ENCODE measurements at regions not wholly inside any gene's neighbourhood (a gene's known extent, or its start where the extent isn't known, plus 50 kb on each side); places are given as distances from the start of the nearest gene placed in this dataset.

DNA sequence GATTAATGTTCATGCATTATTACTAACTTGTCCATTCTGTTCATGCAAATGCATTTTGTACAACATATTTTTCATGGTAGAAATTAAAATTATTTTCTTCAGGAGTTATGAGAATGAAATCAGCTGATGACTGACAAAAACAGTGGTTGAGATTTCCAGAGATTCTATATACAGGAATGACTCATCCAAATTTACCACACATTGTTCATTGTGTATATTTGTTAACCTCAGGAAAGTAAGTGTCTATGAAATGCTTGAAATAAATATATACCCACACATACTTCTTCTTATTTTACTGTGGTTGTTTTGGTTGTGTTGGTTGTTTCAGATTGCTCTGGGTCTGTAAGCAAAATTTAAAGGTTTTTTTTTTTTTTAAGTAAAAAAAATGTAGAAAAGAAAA lies 108.1 kb upstream of the SP8 start:
- ChIA-PET CTCF (no interaction called here), POLR2A (no interaction called here)
- TF ChIP-seq FOXA1 (IDR thresholded peaks at IDR 0.05), result no peak
- no peak for TF ChIP-seq LEF1 (IDR thresholded peaks at IDR 0.05; ENCODE audit: borderline replicate concordance)
- no peak for TF ChIP-seq ZNF384 (IDR thresholded peaks at IDR 0.05)
- no peak for TF ChIP-seq ARNT (IDR thresholded peaks at IDR 0.05)
- no peak for TF ChIP-seq BHLHE40 (IDR thresholded peaks at IDR 0.05; ENCODE audit: borderline replicate concordance)
- TF ChIP-seq NFRKB (IDR thresholded peaks at IDR 0.05), result no peak
- no peak for TF ChIP-seq TARDBP (IDR thresholded peaks at IDR 0.05)
- no peak for TF ChIP-seq SP1 (IDR thresholded peaks at IDR 0.05)
- no peak for TF ChIP-seq CTBP1 (IDR thresholded peaks at IDR 0.05; ENCODE audit: borderline replicate concordance)
- TF ChIP-seq HDGF (IDR thresholded peaks at IDR 0.05; ENCODE audit: borderline replicate concordance), result no peak
- DNase-seq (ENCODE audit: extremely low spot score), result no peak

DNA sequence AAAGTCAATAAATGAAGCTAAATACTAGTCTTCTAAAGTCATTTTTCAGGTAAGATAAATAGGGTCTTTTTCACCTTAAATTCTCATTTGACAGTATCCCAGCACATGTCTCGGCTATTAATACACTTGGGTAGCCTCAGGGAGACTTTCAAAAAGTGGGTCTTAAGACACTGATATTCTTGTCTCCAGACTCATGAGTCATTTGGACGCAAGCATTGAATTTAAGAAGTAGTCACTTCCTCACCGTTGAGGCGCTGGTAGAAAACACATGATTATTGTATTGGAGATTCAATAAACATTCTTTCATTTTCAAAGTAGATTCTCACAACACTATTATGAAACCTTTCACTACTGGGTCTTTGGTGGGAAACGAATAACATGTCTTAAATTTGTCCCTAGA lies 108.9 kb upstream of the SP8 start:
- ChIA-PET POLR2A (no interaction called here), CTCF (no interaction called here)
- no peak for DNase-seq (ENCODE audit: extremely low spot score)
- no peak for TF ChIP-seq CTBP1 (IDR thresholded peaks at IDR 0.05; ENCODE audit: borderline replicate concordance)

- TF ChIP-seq NFRKB (IDR thresholded peaks at IDR 0.05) (no peak), HDGF (IDR thresholded peaks at IDR 0.05; ENCODE audit: borderline replicate concordance) (no peak), L3MBTL2 (conservative IDR thresholded peaks at IDR 0.05) (no peak), FOXA1 (IDR thresholded peaks at IDR 0.05) (no peak), BHLHE40 (IDR thresholded peaks at IDR 0.05; ENCODE audit: borderline replicate concordance) (no peak), FOXM1 (IDR thresholded peaks at IDR 0.05; ENCODE audit: borderline replicate concordance) (no peak), CTBP1 (IDR thresholded peaks at IDR 0.05; ENCODE audit: borderline replicate concordance) (no peak), FOXK2 (IDR thresholded peaks at IDR 0.05) (no peak), PKNOX1 (IDR thresholded peaks at IDR 0.05) (no peak), SP1 (IDR thresholded peaks at IDR 0.05) (no peak), SUZ12 (IDR thresholded peaks at IDR 0.05) (no peak), LEF1 (IDR thresholded peaks at IDR 0.05; ENCODE audit: borderline replicate concordance) (no peak), ELF4 (IDR thresholded peaks at IDR 0.05) (no peak), ZNF384 (IDR thresholded peaks at IDR 0.05) (no peak), TARDBP (IDR thresholded peaks at IDR 0.05) (no peak), ARNT (IDR thresholded peaks at IDR 0.05) (no peak)
- POLR2A ChIA-PET, result no interaction called here
- DNase-seq (ENCODE audit: extremely low spot score), result no peak
- CTCF ChIA-PET, result no interaction called here
Measured at GRCh38 chr7:20896996-20897395, 110.3 kb upstream of the SP8 start.

DNA sequence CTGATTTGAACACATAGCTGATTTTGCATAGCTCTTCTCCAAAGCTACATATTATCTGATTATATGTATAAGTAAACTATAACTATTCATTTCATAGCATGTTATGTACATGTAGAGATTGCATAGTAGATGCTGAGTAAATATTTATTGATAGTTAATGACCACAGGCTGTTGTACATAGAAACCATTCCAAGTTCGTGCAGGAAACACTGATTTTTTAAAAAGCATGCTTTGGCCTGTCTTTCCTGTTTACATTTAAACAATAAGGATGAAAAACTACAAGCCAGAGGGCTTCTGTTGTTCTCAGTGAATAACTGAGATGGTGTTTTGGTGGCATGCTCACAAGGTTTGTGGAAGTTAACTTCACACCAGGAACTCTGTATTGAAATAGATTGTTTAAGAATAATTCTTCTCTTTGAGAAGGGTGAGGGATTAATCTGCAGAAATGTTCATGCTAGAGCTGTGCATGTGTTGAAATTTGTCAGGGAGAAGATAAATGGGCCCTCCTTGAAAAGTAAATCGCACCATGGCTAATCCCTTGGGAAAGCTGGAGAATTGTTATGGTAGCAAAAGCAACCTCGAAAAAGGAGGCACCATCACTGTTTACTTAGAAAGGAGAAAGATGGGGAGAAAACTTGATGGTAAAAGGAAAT lies 120.2 kb upstream of the SP8 start:
- CTCF ChIA-PET, result interaction anchor here (0.6 kb wide), 1 partner anchor 176 kb away, joined by 3 read pairs; no protein-coding TSS in a partner anchor

GRCh38 chr7:20911081-20911480 lies 124.4 kb upstream of the SP8 start:
- DNase-seq (ENCODE audit: extremely low spot score), result no peak
- POLR2A ChIA-PET, result no interaction called here
- CTCF ChIA-PET, result no interaction called here
- TF ChIP-seq SUZ12 (IDR thresholded peaks at IDR 0.05) (no peak), TARDBP (IDR thresholded peaks at IDR 0.05) (no peak), FOXA1 (IDR thresholded peaks at IDR 0.05) (no peak), HDGF (IDR thresholded peaks at IDR 0.05; ENCODE audit: borderline replicate concordance) (no peak), NFRKB (IDR thresholded peaks at IDR 0.05) (no peak), ZNF384 (IDR thresholded peaks at IDR 0.05) (no peak), SP1 (IDR thresholded peaks at IDR 0.05) (no peak), CTBP1 (IDR thresholded peaks at IDR 0.05; ENCODE audit: borderline replicate concordance) (no peak), FOXK2 (IDR thresholded peaks at IDR 0.05) (no peak), PKNOX1 (IDR thresholded peaks at IDR 0.05) (no peak), ELF4 (IDR thresholded peaks at IDR 0.05) (no peak), BHLHE40 (IDR thresholded peaks at IDR 0.05; ENCODE audit: borderline replicate concordance) (no peak)

More for the DNA sequence above, 120.2 kb upstream of the SP8 start:
- no peak for DNase-seq (ENCODE audit: extremely low spot score)
- POLR2A ChIA-PET, result no interaction called here
- no peak for TF ChIP-seq SP1 (IDR thresholded peaks at IDR 0.05)
- no peak for TF ChIP-seq ARNT (IDR thresholded peaks at IDR 0.05)
- no peak for TF ChIP-seq BHLHE40 (IDR thresholded peaks at IDR 0.05; ENCODE audit: borderline replicate concordance)
- no peak for TF ChIP-seq FOXM1 (IDR thresholded peaks at IDR 0.05; ENCODE audit: borderline replicate concordance)
- no peak for TF ChIP-seq ELF4 (IDR thresholded peaks at IDR 0.05)
- TF ChIP-seq NFRKB (IDR thresholded peaks at IDR 0.05), result no peak
- TF ChIP-seq PKNOX1 (IDR thresholded peaks at IDR 0.05), result no peak
- TF ChIP-seq FOXK2 (IDR thresholded peaks at IDR 0.05), result no peak
- TF ChIP-seq FOXA1 (IDR thresholded peaks at IDR 0.05), result no peak
- TF ChIP-seq SUZ12 (IDR thresholded peaks at IDR 0.05), result no peak
- TF ChIP-seq ZNF384 (IDR thresholded peaks at IDR 0.05), result no peak
- TF ChIP-seq LEF1 (IDR thresholded peaks at IDR 0.05; ENCODE audit: borderline replicate concordance), result no peak
- no peak for TF ChIP-seq L3MBTL2 (conservative IDR thresholded peaks at IDR 0.05)
- TF ChIP-seq TARDBP (IDR thresholded peaks at IDR 0.05), result no peak
- no peak for TF ChIP-seq CTBP1 (IDR thresholded peaks at IDR 0.05; ENCODE audit: borderline replicate concordance)
- TF ChIP-seq HDGF (IDR thresholded peaks at IDR 0.05; ENCODE audit: borderline replicate concordance), result no peak

DNA sequence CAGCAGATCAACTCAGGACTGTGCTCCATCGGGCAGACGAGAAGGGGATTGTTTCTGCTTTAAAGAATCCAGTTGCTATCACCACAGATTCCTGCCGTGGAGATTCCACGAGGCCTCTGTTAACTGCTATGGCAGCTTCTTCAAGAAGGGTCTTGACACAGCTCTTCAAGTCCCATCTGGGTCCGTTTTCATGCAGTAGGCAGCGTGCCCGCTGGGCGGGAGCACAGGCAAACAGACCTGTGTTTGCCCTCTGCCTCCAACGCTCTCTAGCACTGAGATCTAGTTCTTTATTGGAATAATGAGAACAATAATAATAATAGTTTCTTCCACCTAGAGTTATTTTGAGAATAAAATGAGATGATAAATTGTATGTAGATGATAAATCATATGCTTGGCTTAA lies 127.2 kb upstream of the SP8 start:
- TF ChIP-seq PKNOX1 (IDR thresholded peaks at IDR 0.05), result no peak
- no peak for TF ChIP-seq L3MBTL2 (conservative IDR thresholded peaks at IDR 0.05)
- TF ChIP-seq ELF4 (IDR thresholded peaks at IDR 0.05), result no peak
- no peak for TF ChIP-seq SP1 (IDR thresholded peaks at IDR 0.05)
- no peak for TF ChIP-seq SUZ12 (IDR thresholded peaks at IDR 0.05)
- no peak for TF ChIP-seq ARNT (IDR thresholded peaks at IDR 0.05)
- no peak for TF ChIP-seq FOXA1 (IDR thresholded peaks at IDR 0.05)
- no peak for TF ChIP-seq FOXM1 (IDR thresholded peaks at IDR 0.05; ENCODE audit: borderline replicate concordance)
- no peak for TF ChIP-seq LEF1 (IDR thresholded peaks at IDR 0.05; ENCODE audit: borderline replicate concordance)
- TF ChIP-seq TARDBP (IDR thresholded peaks at IDR 0.05), result no peak
- no peak for TF ChIP-seq FOXK2 (IDR thresholded peaks at IDR 0.05)
- TF ChIP-seq BHLHE40 (IDR thresholded peaks at IDR 0.05; ENCODE audit: borderline replicate concordance), result no peak
- no peak for TF ChIP-seq CTBP1 (IDR thresholded peaks at IDR 0.05; ENCODE audit: borderline replicate concordance)
- ChIA-PET CTCF (no interaction called here), POLR2A (no interaction called here)

More for the DNA sequence above, 127.2 kb upstream of the SP8 start:
- no peak for DNase-seq (ENCODE audit: extremely low spot score)
